Spinal cord (tissue), 9 donors: ENCODE measurements at regions not wholly inside any gene's neighbourhood (a gene's known extent, or its start where the extent isn't known, plus 50 kb on each side); places are given as distances from the start of the nearest gene placed in this dataset.

ENCODE experiments used
- DNase-seq, 6 donors: peaks; one replicate each; pipeline versions ENCODE4 v3.0.0 to v3.0.0-alpha.2; 2013 to 2015; ENCODE audit warnings: low spot score in 6 of 6, low read depth in 4 of 6
- H3K27ac ChIP-seq: one replicate; pipeline ENCODE4 v1.5.1; 2013; ENCODE audit warnings: low read depth, low read length, control low read depth
- H3K27me3 ChIP-seq: one replicate; pipeline ENCODE4 v1.6.1; 2013; ENCODE audit warnings: low read length; ENCODE audit not compliant: control insufficient read depth, insufficient read depth
- H3K36me3 ChIP-seq: one replicate; pipeline ENCODE4 v1.6.1; 2013; ENCODE audit warnings: low read length; ENCODE audit not compliant: control insufficient read depth, insufficient read depth
- H3K4me1 ChIP-seq: one replicate; pipeline ENCODE4 v1.6.1; 2013; ENCODE audit warnings: low read length; ENCODE audit not compliant: control insufficient read depth, insufficient read depth
- H3K4me3 ChIP-seq: one replicate; pipeline ENCODE4 v1.5.1; 2013; ENCODE audit warnings: low read depth, low read length, control low read depth
- H3K9me3 ChIP-seq: one replicate; pipeline ENCODE4 v1.6.1; 2013; ENCODE audit warnings: low read length; ENCODE audit not compliant: control insufficient read depth, insufficient read depth
- WGBS: methylation state at CpG from one replicate; pipeline ENCODE4 v1.1.5; 2013; ENCODE audit warnings: missing lambda C conversion rate; ENCODE audit not compliant: insufficient coverage; 5-methylcytosine and 5-hydroxymethylcytosine counted together
- donor health status: healthy.

- WGBS, result 79% methylated on average over 2 of the region's 8 CpGs
- Histone ChIP-seq H3K27ac (no peak overlapping the region), H3K4me1 (peaks cover 11% of the 10 kb centered on the region), H3K27me3 (no peaks in the 10 kb centered on the region), H3K9me3 (no peaks in the 10 kb centered on the region), H3K4me3 (no peak overlapping the region), H3K36me3 (no peaks in the 10 kb centered on the region)
- no peak for DNase-seq
Measured at GRCh38 chr9:135387976-135388375, 91.6 kb upstream of the PPP1R26 start.

- H3K9me3 ChIP-seq, result no peaks in the 10 kb centered on the region
- no peaks in the 10 kb centered on the region for H3K27me3 ChIP-seq
- WGBS, result 97% methylated on average over 4 of the region's 8 CpGs
- H3K4me3 ChIP-seq, result no peak overlapping the region
- H3K27ac ChIP-seq, result no peak overlapping the region
- H3K4me1 ChIP-seq, result peaks cover 11% of the 10 kb centered on the region
- H3K36me3 ChIP-seq, result no peaks in the 10 kb centered on the region
- no peak for DNase-seq
Measured at GRCh38 chr9:135388530-135388929, 91.1 kb upstream of the PPP1R26 start.

GRCh38 chr9:135391759-135392158 is 87.8 kb upstream of the PPP1R26 start:
- Histone ChIP-seq H3K4me3 (no peak overlapping the region), H3K36me3 (no peaks in the 10 kb centered on the region), H3K4me1 (peaks cover 6% of the 10 kb centered on the region), H3K27me3 (no peaks in the 10 kb centered on the region), H3K27ac (no peak overlapping the region), H3K9me3 (peaks cover 9% of the 10 kb centered on the region)
- no peak for DNase-seq
- 90% methylated on average over 8 of the region's 12 CpGs for WGBS

GRCh38 chr9:135392511-135392910 is 87.1 kb upstream of the PPP1R26 start:
- H3K27me3 ChIP-seq, result no peaks in the 10 kb centered on the region
- no peak overlapping the region for H3K27ac ChIP-seq
- H3K4me3 ChIP-seq, result no peak overlapping the region
- DNase-seq, result no peak
- H3K9me3 ChIP-seq, result peaks cover 9% of the 10 kb centered on the region
- WGBS, result 58% methylated on average over 9 of the region's 9 CpGs
- H3K4me1 ChIP-seq, result peaks cover 6% of the 10 kb centered on the region
- H3K36me3 ChIP-seq, result no peaks in the 10 kb centered on the region

GRCh38 chr9:135394131-135394530 is 85.5 kb upstream of the PPP1R26 start:
- H3K36me3 ChIP-seq, result no peaks in the 10 kb centered on the region
- 90% methylated on average over 7 of the region's 7 CpGs for WGBS
- H3K27me3 ChIP-seq, result no peaks in the 10 kb centered on the region
- no peak for DNase-seq
- H3K4me3 ChIP-seq, result no peak overlapping the region
- peaks cover 9% of the 10 kb centered on the region for H3K9me3 ChIP-seq
- H3K27ac ChIP-seq, result no peak overlapping the region
- peaks cover 6% of the 10 kb centered on the region for H3K4me1 ChIP-seq

- no peaks in the 10 kb centered on the region for H3K36me3 ChIP-seq
- 70% methylated on average over 5 of the region's 5 CpGs for WGBS
- H3K27ac ChIP-seq, result no peak overlapping the region
- H3K4me1 ChIP-seq, result peaks cover 6% of the 10 kb centered on the region
- peak in 1 of 6 donors; percentile 38 for DNase-seq
- peaks cover 9% of the 10 kb centered on the region for H3K9me3 ChIP-seq
- no peaks in the 10 kb centered on the region for H3K27me3 ChIP-seq
- no peak overlapping the region for H3K4me3 ChIP-seq
Measured at GRCh38 chr9:135394699-135395645, 84.6 kb upstream of the PPP1R26 start.

- Histone ChIP-seq H3K36me3 (no peaks in the 10 kb centered on the region), H3K27ac (no peak overlapping the region), H3K9me3 (peaks cover 9% of the 10 kb centered on the region), H3K4me3 (no peak overlapping the region), H3K4me1 (peaks cover 6% of the 10 kb centered on the region), H3K27me3 (no peaks in the 10 kb centered on the region)
- WGBS, result 86% methylated on average over 9 of the region's 12 CpGs
- no peak for DNase-seq
Measured at GRCh38 chr9:135397142-135397541, 82.4 kb upstream of the PPP1R26 start.

GRCh38 chr9:135399000-135399649 is 80.5 kb upstream of the PPP1R26 start:
- Histone ChIP-seq H3K9me3 (peaks cover 9% of the 10 kb centered on the region), H3K36me3 (no peaks in the 10 kb centered on the region), H3K4me3 (no peak overlapping the region), H3K27ac (no peak overlapping the region), H3K4me1 (peaks cover under 1% of the 10 kb centered on the region), H3K27me3 (no peaks in the 10 kb centered on the region)
- WGBS, result 85% methylated on average over 18 of the region's 18 CpGs
- DNase-seq, result no peak

GRCh38 chr9:135400496-135400895 is 79.1 kb upstream of the PPP1R26 start:
- 80% methylated on average over 7 of the region's 9 CpGs for WGBS
- no peaks in the 10 kb centered on the region for H3K27me3 ChIP-seq
- peak in 1 of 6 donors; percentile 43 for DNase-seq
- no peak overlapping the region for H3K27ac ChIP-seq
- H3K9me3 ChIP-seq, result peaks cover 9% of the 10 kb centered on the region
- H3K4me1 ChIP-seq, result no peaks in the 10 kb centered on the region
- H3K4me3 ChIP-seq, result no peak overlapping the region
- no peaks in the 10 kb centered on the region for H3K36me3 ChIP-seq
